A673 (cell line): ENCODE measurements at regions not wholly inside any gene's neighbourhood (a gene's known extent, or its start where the extent isn't known, plus 50 kb on each side); places are given as distances from the start of the nearest gene placed in this dataset.

Experiments used
- BruUV-seq: library from RNA; stranded (reverse); fragments of 400-500 nt; replicated peaks from 2 replicates; lab custom pipeline; 2021; lab: Mats Ljungman, UMichigan
- CTCF ChIA-PET: fragments of 300-600 bp; sonication (Branson Sonifier 250); formaldehyde crosslinking; loops from one replicate; lab custom pipeline; 2022; ENCODE audit warnings: antibody characterized with exemption; lab: Charles Lee
- POLR2A ChIA-PET: fragments of 300-600 bp; sonication (Branson Sonifier 250); formaldehyde crosslinking; loops from one replicate; lab custom pipeline; 2022; ENCODE audit warnings: antibody characterized with exemption; ENCODE audit not compliant: low non-redundant PET; lab: Charles Lee
- DNase-seq: peaks from one replicate; pipeline ENCODE4 v3.0.0-alpha.2; 2015; ENCODE audit warnings: low spot score
- H3K27ac ChIP-seq: fragments of 200-600 bp; sonication (generic); 2 replicates; pipeline ENCODE4 v1.5.1; 2016; ENCODE audit warnings: mixed run types, low read depth, mild to moderate bottlenecking, mixed read lengths, antibody characterized with exemption, low read length; ENCODE audit not compliant: poor library complexity, severe bottlenecking
- H3K27me3 ChIP-seq: fragments of 200-600 bp; sonication (generic); replicated peaks from 2 replicates; pipeline ENCODE4 v1.6.1; 2017; ENCODE audit warnings: mixed run types, low read depth, mild to moderate bottlenecking, mixed read lengths, antibody characterized with exemption, low read length; ENCODE audit not compliant: insufficient read depth, poor library complexity
- H3K36me3 ChIP-seq: fragments of 200-600 bp; sonication (generic); 2 replicates; pipeline ENCODE4 v1.6.1; 2016; ENCODE audit warnings: mixed run types, mild to moderate bottlenecking, mixed read lengths, antibody characterized with exemption, low read length; ENCODE audit not compliant: insufficient read depth, poor library complexity, severe bottlenecking
- H3K4me1 ChIP-seq: fragments of 200-600 bp; sonication (generic); 2 replicates; pipeline ENCODE4 v1.6.1; 2017; ENCODE audit warnings: mixed run types, mild to moderate bottlenecking, mixed read lengths, antibody characterized with exemption, low read length; ENCODE audit not compliant: insufficient read depth, poor library complexity, severe bottlenecking
- H3K4me3 ChIP-seq: fragments of 200-600 bp; sonication (generic); 2 replicates; pipeline ENCODE4 v1.5.1; 2016; ENCODE audit warnings: low read depth, mixed run types, mild to moderate bottlenecking, mixed read lengths, low read length; ENCODE audit not compliant: poor library complexity, severe bottlenecking
- H3K9me3 ChIP-seq: fragments of 200-600 bp; sonication (generic); 2 replicates; pipeline ENCODE4 v1.6.1; 2016; ENCODE audit warnings: mixed run types, low read depth, mild to moderate bottlenecking, mixed read lengths, antibody characterized with exemption, low read length; ENCODE audit not compliant: poor library complexity, severe bottlenecking
- EZH2 ChIP-seq: fragments of 200-600 bp; sonication (generic); IDR thresholded peaks from 2 replicates; pipeline ENCODE4 v1.6.1; 2017; ENCODE audit warnings: borderline replicate concordance, low read depth, mild to moderate bottlenecking, mixed read lengths, antibody characterized with exemption, low read length; ENCODE audit not compliant: poor library complexity, severe bottlenecking
- intact Hi-C: fragments of 100-400 bp; cut with micrococcal nuclease; formaldehyde crosslinking; loops from one replicate; pipeline ENCODE4 v1.10.0; 2022; ENCODE audit not compliant: unreplicated experiment
- TF ChIP-seq, protein P1 (sequence below): fragments of 300-800, 200-600 bp; sonication (generic); conservative IDR thresholded peaks from 2 replicates; pipeline ENCODE4 v1.5.1; 2017; ENCODE audit warnings: low read depth, mild to moderate bottlenecking, antibody characterized with exemption, low read length, moderate library complexity, mixed read lengths

DNA sequence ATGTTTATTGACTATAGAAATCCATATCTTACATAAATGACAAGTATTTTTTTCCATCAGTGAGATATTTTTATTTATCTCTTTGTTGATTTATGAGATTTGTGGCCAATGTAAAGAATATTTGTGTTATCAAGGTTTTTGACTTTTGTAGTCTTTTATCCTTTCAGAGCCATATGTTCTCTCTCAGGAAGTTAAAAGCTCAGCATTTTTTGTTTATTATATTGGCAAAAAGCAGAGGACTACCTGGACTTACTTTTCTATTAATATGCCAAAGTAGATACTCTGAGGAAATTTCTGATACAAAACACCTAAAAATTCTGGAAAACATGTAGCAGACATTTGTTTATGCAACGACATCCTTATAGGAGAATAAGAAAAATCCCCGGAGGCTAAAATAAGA lies 490.3 kb downstream of the SLC6A15 start:
- intact Hi-C loops: no loop called here
- H3K27me3 ChIP-seq: no peaks in the 10 kb centered on the region
- TF ChIP-seq, protein P1, sequence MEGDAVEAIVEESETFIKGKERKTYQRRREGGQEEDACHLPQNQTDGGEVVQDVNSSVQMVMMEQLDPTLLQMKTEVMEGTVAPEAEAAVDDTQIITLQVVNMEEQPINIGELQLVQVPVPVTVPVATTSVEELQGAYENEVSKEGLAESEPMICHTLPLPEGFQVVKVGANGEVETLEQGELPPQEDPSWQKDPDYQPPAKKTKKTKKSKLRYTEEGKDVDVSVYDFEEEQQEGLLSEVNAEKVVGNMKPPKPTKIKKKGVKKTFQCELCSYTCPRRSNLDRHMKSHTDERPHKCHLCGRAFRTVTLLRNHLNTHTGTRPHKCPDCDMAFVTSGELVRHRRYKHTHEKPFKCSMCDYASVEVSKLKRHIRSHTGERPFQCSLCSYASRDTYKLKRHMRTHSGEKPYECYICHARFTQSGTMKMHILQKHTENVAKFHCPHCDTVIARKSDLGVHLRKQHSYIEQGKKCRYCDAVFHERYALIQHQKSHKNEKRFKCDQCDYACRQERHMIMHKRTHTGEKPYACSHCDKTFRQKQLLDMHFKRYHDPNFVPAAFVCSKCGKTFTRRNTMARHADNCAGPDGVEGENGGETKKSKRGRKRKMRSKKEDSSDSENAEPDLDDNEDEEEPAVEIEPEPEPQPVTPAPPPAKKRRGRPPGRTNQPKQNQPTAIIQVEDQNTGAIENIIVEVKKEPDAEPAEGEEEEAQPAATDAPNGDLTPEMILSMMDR: no peak
- no peak for TF ChIP-seq EZH2
- no peak overlapping the region for H3K27ac ChIP-seq
- H3K36me3 ChIP-seq: no peaks in the 10 kb centered on the region
- POLR2A ChIA-PET: no interaction called here
- H3K4me3 ChIP-seq: no peak overlapping the region
- CTCF ChIA-PET: no interaction called here
- no peaks in the 10 kb centered on the region for H3K9me3 ChIP-seq
- no peaks in the 10 kb centered on the region for H3K4me1 ChIP-seq
- BruUV-seq: no TSS peak
- DNase-seq: no peak

DNA sequence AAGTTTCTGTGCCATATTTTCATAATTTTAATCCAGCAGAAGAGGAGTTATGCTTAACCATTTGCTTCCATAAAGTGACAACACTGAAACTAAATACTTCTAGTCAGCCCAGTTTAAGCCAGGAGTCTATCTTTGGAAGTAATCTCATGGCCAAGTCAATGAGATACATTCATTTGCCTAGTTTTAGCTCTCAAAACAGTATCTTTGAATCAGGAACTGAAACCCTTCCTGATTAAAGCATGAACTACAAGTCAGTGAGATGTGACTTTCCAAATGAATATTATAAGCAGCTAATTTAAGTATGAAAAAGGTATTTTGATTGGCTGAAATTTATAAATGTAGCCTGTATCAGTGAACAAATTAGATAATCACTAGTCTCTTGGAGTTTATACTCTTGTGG lies 491.5 kb downstream of the SLC6A15 start:
- Histone ChIP-seq H3K9me3 (no peaks in the 10 kb centered on the region), H3K27me3 (no peaks in the 10 kb centered on the region), H3K27ac (no peak overlapping the region), H3K4me3 (no peak overlapping the region), H3K4me1 (no peaks in the 10 kb centered on the region), H3K36me3 (no peaks in the 10 kb centered on the region)
- DNase-seq: no peak
- no peak for TF ChIP-seq EZH2
- TF ChIP-seq, protein P1: no peak
- CTCF ChIA-PET: no interaction called here
- POLR2A ChIA-PET: no interaction called here
- intact Hi-C loops: no loop called here
- BruUV-seq: no TSS peak

DNA sequence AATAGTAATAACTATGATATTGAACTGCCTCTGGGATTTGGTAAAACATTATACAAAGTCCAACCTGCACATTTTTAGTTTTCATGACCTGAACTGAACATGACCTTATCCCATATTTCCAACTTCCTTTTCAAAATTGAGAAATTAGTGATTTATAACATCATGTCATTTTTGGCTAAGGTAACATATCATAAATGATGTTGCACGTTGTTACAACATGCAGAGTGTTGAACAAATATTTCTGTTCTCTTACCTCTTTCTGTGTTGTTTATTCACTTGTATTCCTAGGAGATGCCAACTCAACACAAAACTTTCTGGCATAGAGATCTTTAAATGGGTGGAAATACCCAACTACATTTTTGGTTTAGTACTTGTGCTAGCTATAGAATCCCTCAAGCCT lies 496.0 kb downstream of the SLC6A15 start:
- no peak overlapping the region for H3K27ac ChIP-seq
- no peak for DNase-seq
- intact Hi-C loops: no loop called here
- H3K4me3 ChIP-seq: no peak overlapping the region
- no TSS peak for BruUV-seq
- ChIA-PET POLR2A (no interaction called here), CTCF (no interaction called here)
- TF ChIP-seq, protein P1: no peak
- TF ChIP-seq EZH2: no peak
- no peaks in the 10 kb centered on the region for H3K36me3 ChIP-seq
- no peaks in the 10 kb centered on the region for H3K4me1 ChIP-seq
- H3K9me3 ChIP-seq: no peaks in the 10 kb centered on the region
- no peaks in the 10 kb centered on the region for H3K27me3 ChIP-seq
